ENCODE measurements at regions not wholly inside any gene's neighbourhood (a gene's known extent, or its start where the extent isn't known, plus 50 kb on each side); places are given as distances from the start of the nearest gene placed in this dataset.

DNA sequence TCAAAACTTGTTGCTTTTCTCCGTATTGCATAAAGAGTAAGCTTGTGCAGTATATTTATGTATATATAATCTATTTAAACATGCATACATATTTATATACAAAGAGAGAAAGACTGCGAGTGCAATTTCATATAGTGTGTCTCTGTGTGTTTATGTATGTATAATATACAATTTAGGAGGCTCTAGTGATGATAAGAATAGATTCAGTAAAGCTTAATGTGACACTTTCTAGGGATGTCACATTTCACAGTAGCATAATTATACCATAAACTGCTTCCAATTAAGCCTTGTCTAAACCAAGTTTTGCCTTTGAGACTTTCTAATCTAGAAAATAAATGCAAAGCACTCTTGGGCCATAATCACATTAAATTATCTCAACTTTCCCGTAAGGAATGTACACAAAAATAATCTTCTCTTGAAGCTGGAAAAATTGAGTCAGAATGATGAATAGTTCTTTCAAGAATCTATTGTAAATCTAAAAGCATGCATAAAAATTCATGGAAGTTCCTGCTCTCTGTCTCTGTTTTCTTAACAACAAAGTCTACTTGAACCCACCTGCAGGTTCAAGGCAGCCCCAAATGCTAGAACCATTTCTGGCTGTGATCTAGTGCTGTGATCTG lies 114.1 kb upstream of the NPY2R start:
- DNase-seq (ENCODE audit: low spot score): no peak

DNA sequence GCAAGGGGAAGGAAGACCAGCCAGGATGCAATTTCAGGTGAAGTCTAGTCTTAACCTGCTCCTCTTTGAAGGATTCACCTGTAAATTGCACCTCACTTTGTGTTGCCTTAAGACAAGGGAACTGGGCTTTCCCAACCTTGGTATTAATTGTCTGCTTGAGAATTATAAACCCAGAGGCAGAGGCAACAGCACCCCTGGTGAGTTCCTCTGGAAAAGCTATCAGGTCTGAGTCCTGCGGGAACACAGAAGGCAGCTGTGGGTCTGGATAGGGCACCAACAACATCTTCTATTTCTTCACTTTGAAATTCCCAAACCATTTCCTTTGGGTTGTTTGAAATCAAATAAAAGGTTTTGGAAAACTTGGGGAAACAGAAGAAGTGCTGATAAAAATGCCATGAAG lies 109.2 kb upstream of the NPY2R start:
- DNase-seq (ENCODE audit: low spot score): no peak

- no peak for DNase-seq (ENCODE audit: low spot score)
These were observed 101.8 kb upstream of the NPY2R start for GRCh38 chr4:155106629-155107028.

GRCh38 chr4:155107059-155107458 lies 101.4 kb upstream of the NPY2R start:
- DNase-seq (ENCODE audit: low spot score): no peak

GRCh38 chr4:155114790-155115189 lies 93.6 kb upstream of the NPY2R start:
- DNase-seq (ENCODE audit: low spot score): no peak

DNA sequence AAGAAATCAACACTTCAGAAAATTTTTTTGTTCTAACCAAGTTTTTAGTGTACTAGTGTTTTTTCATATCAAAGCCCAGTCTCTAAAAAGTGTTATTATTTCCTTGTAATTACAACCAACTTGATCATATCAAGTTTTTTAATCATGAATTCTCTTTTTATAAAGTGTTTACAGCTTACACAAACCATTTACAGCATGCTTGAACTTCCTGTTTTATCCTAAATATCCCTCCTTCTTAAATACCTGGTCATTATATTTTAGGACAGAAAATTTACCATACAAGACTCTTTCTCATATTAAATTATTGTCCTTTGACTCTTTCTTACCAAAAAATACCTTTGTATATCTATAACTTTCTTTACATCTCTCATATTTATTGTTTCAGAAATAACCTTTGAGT lies 89.4 kb upstream of the NPY2R start:
- DNase-seq (ENCODE audit: low spot score): no peak

DNA sequence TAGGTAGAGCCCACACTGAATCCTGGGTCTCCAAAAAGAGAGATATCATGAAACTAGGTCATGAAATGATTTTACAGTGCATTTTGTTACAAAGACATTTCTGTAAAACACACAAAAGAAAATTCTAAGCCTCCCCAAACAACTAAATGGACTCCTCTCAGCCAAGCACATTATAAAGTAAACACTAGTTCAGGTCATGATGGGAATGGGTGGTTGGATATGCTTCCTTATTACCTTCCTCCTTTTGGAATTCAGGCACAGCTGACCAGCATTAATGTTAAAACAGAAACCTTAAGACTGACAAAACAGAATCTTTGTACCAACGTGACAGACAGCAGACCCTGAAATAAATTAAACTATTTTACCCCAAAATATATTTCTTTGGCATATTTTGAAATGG lies 87.9 kb upstream of the NPY2R start:
- no peak for DNase-seq (ENCODE audit: low spot score)

DNA sequence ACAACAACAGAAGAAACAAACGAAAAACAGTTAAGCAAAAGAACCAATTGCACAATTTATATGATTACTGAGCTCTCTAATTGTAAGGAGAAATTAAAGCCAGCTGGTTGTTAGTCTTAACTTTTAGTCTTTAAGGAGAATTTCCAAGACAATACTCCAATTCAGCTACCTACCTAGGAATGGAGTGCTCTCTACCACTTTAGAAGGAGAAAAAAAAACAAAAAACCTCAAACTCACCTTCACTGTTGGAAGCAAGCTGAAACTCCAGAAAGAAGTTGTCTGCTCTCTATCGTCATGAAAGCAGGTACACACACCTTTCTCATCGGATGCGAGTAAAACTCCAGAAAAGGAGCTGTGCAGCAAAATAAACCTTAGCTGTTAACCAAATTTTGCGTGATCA lies 86.1 kb upstream of the NPY2R start:
- no peak for DNase-seq (ENCODE audit: low spot score)

GRCh38 chr4:155134136-155134535 lies 74.3 kb upstream of the NPY2R start:
- DNase-seq (ENCODE audit: low spot score): no peak

- DNase-seq (ENCODE audit: low spot score): no peak
These were observed 67.5 kb upstream of the NPY2R start for GRCh38 chr4:155140889-155141288.

GRCh38 chr4:155143512-155143911 lies 64.9 kb upstream of the NPY2R start:
- no peak for DNase-seq (ENCODE audit: low spot score)

Data from CD4-positive, alpha-beta T cell treated with Interleukin-15 for 4 hours (primary cell).